Neural progenitor cell (in vitro differentiated cells): ENCODE measurements at regions not wholly inside any gene's neighbourhood (a gene's known extent, or its start where the extent isn't known, plus 50 kb on each side); places are given as distances from the start of the nearest gene placed in this dataset.

Experiments
- DNase-seq: peaks from one replicate; pipeline ENCODE4 v3.0.0-alpha.2; 2016; ENCODE audit warnings: low spot score
- H2AFZ ChIP-seq: fragments of 200-600 bp; sonication (generic); replicated peaks from 2 replicates; pipeline ENCODE4 v1.6.1; 2016; ENCODE audit warnings: antibody characterized with exemption
- H3F3A ChIP-seq: fragments of 200-600 bp; sonication (generic); 2 replicates; pipeline ENCODE4 v1.6.1; 2016; ENCODE audit warnings: antibody characterized with exemption, low read depth
- H3K27ac ChIP-seq: fragments of 200-600 bp; sonication (generic); 2 replicates; pipeline ENCODE4 v1.5.1; 2016; ENCODE audit warnings: mild to moderate bottlenecking
- H3K27me3 ChIP-seq: fragments of 200-600 bp; sonication (generic); 2 replicates; pipeline ENCODE4 v1.6.1; 2016; ENCODE audit warnings: mild to moderate bottlenecking, moderate library complexity
- H3K36me3 ChIP-seq: fragments of 200-600 bp; sonication (generic); 2 replicates; pipeline ENCODE4 v1.5.1; 2016
- H3K4me1 ChIP-seq: fragments of 200-600 bp; sonication (generic); 2 replicates; pipeline ENCODE4 v1.6.1; 2016; ENCODE audit warnings: mixed run types
- H3K4me2 ChIP-seq: fragments of 200-600 bp; sonication (generic); 2 replicates; pipeline ENCODE4 v1.6.1; 2016
- H3K4me3 ChIP-seq: fragments of 200-600 bp; sonication (generic); 2 replicates; pipeline ENCODE4 v1.5.1; 2016
- H3K79me2 ChIP-seq: fragments of 200-600 bp; sonication (generic); 2 replicates; pipeline ENCODE4 v1.6.1; 2016; ENCODE audit warnings: low read depth
- H3K9ac ChIP-seq: fragments of 200-600 bp; sonication (generic); 2 replicates; pipeline ENCODE4 v1.6.1; 2016
- H3K9me3 ChIP-seq: fragments of 200-600 bp; sonication (generic); 2 replicates; pipeline ENCODE4 v1.5.1; 2016; ENCODE audit warnings: low read depth
- H4K20me1 ChIP-seq: fragments of 200-600 bp; sonication (generic); 2 replicates; pipeline ENCODE4 v1.6.1; 2016; ENCODE audit warnings: low read depth
- H3K27ac Mint-ChIP-seq: 3 replicates; pipeline ENCODE4 v1.8.0; 2021; ENCODE audit warnings: mixed read lengths
- H3K27me3 Mint-ChIP-seq: 2 replicates; pipeline ENCODE4 v1.8.0; 2022; ENCODE audit warnings: low read depth, mild to moderate bottlenecking, inconsistent platforms, moderate library complexity, mixed read lengths; ENCODE audit not compliant: insufficient read depth
- H3K36me3 Mint-ChIP-seq: 3 replicates; pipeline ENCODE4 v1.8.0; 2021; ENCODE audit warnings: mixed read lengths
- H3K4me1 Mint-ChIP-seq: 3 replicates; pipeline ENCODE4 v1.8.0; 2021; ENCODE audit warnings: mixed read lengths
- H3K4me3 Mint-ChIP-seq: 3 replicates; pipeline ENCODE4 v1.8.0; 2021; ENCODE audit warnings: mild to moderate bottlenecking, moderate library complexity, mixed read lengths
- H3K9me3 Mint-ChIP-seq: 3 replicates; pipeline ENCODE4 v1.8.0; 2020; ENCODE audit warnings: mixed read lengths
- EZH2 ChIP-seq: fragments of 200-600 bp; sonication (generic); IDR thresholded peaks from 2 replicates; pipeline ENCODE4 v1.6.1; 2017; ENCODE audit warnings: antibody characterized with exemption, mild to moderate bottlenecking, moderate library complexity
- EZH2phosphoT487 ChIP-seq: fragments of 200-600 bp; sonication (generic); IDR thresholded peaks from 2 replicates; pipeline ENCODE4 v1.6.1; 2017; ENCODE audit warnings: antibody characterized with exemption
- TF ChIP-seq, protein P1 (sequence below): fragments of 200-600 bp; sonication (generic); IDR thresholded peaks from 2 replicates; pipeline ENCODE4 v1.5.1; 2017; ENCODE audit warnings: antibody characterized with exemption, mild to moderate bottlenecking

- Mint-ChIP-seq H3K9me3 (no peaks in the 10 kb centered on the region), H3K4me3 (no peak overlapping the region), H3K27ac (no peak overlapping the region), H3K4me1 (peaks cover 34% of the 10 kb centered on the region), H3K36me3 (no peaks in the 10 kb centered on the region), H3K27me3 (peaks cover 2% of the 10 kb centered on the region)
- no peaks in the 10 kb centered on the region for H3K36me3 ChIP-seq
- no peaks in the 10 kb centered on the region for H3K27me3 ChIP-seq
- no peaks in the 10 kb centered on the region for H3K79me2 ChIP-seq
- no peak overlapping the region for H2AFZ ChIP-seq
- H3K9me3 ChIP-seq: no peaks in the 10 kb centered on the region
- peak; percentile 80 for DNase-seq
- no peaks in the 10 kb centered on the region for H3F3A ChIP-seq
- H3K4me1 ChIP-seq: no peaks in the 10 kb centered on the region
- H4K20me1 ChIP-seq: no peaks in the 10 kb centered on the region
- no peak overlapping the region for H3K4me3 ChIP-seq
- H3K27ac ChIP-seq: no peak overlapping the region
- no peak overlapping the region for H3K9ac ChIP-seq
- no peak for TF ChIP-seq EZH2
- no peak for TF ChIP-seq EZH2phosphoT487
- TF ChIP-seq, protein P1, sequence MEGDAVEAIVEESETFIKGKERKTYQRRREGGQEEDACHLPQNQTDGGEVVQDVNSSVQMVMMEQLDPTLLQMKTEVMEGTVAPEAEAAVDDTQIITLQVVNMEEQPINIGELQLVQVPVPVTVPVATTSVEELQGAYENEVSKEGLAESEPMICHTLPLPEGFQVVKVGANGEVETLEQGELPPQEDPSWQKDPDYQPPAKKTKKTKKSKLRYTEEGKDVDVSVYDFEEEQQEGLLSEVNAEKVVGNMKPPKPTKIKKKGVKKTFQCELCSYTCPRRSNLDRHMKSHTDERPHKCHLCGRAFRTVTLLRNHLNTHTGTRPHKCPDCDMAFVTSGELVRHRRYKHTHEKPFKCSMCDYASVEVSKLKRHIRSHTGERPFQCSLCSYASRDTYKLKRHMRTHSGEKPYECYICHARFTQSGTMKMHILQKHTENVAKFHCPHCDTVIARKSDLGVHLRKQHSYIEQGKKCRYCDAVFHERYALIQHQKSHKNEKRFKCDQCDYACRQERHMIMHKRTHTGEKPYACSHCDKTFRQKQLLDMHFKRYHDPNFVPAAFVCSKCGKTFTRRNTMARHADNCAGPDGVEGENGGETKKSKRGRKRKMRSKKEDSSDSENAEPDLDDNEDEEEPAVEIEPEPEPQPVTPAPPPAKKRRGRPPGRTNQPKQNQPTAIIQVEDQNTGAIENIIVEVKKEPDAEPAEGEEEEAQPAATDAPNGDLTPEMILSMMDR: peak; percentile 92
- no peak overlapping the region for H3K4me2 ChIP-seq
Measured at GRCh38 chr2:136378712-136379595, 261.0 kb upstream of the CXCR4 start.

DNA sequence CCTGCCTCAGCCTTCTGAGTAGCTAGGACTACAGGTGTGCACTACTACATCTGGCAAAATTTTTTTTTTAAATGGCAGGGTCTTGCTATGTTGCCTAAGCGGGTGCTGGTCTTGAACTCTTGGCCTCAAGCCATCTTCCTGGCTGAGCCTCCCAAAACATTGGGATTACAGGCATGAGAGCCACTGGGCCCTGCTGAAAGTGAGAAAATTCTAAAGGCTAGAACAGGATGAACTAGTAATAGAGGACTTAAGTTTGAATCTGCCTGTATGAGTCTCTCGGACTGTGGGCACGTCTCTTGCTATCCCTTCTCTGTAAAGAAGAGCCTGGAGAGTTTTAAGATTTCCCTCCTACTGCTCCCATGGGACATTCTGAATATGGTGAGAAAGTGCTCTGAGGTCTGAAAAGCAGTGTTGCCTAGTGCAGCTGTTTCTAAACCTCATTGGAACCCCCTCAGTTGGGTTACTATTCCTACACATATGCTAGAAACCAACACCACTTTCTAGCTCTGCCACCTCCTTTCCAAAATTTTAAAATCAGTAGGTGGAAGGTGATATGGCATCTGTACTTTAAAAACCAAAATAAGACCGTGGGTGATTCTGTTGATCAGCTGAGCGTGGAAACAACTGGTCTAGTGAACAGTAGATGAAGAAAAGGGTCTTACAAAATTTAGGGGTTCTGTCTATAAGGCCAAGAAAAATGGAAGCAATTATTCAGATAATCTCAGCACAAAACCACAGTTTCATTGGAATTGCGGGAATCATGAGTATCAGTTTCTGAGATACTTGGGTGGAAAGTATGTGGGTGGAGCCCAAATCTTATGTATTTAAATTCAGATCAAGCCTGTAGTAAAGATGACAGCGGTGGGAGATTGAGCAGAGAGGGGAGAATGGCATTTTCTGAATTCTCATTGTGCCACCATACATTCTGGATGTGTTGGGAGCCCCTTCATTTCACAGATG lies 259.8 kb upstream of the CXCR4 start:
- H3K4me3 Mint-ChIP-seq: no peak overlapping the region
- Histone ChIP-seq H3K4me1 (no peaks in the 10 kb centered on the region), H3K9me3 (no peaks in the 10 kb centered on the region), H3K9ac (no peak overlapping the region), H3K4me3 (no peak overlapping the region), H3F3A (no peaks in the 10 kb centered on the region), H3K79me2 (no peaks in the 10 kb centered on the region), H3K27ac (no peak overlapping the region), H4K20me1 (no peaks in the 10 kb centered on the region), H3K4me2 (no peak overlapping the region), H3K36me3 (no peaks in the 10 kb centered on the region), H3K27me3 (no peaks in the 10 kb centered on the region), H2AFZ (no peak overlapping the region)
- no peak for TF ChIP-seq EZH2phosphoT487
- TF ChIP-seq, protein P1: no peak
- TF ChIP-seq EZH2: no peak
- H3K36me3 Mint-ChIP-seq: no peaks in the 10 kb centered on the region
- H3K27ac Mint-ChIP-seq: peak overlapping the region; percentile 93
- peaks cover 2% of the 10 kb centered on the region for H3K27me3 Mint-ChIP-seq
- no peak for DNase-seq
- peaks cover 37% of the 10 kb centered on the region for H3K4me1 Mint-ChIP-seq
- no peaks in the 10 kb centered on the region for H3K9me3 Mint-ChIP-seq

- Histone ChIP-seq H4K20me1 (no peaks in the 10 kb centered on the region), H3K4me2 (no peak overlapping the region), H3K36me3 (no peaks in the 10 kb centered on the region), H2AFZ (no peak overlapping the region), H3F3A (no peaks in the 10 kb centered on the region), H3K27ac (no peak overlapping the region), H3K9me3 (no peaks in the 10 kb centered on the region), H3K4me3 (no peak overlapping the region), H3K9ac (no peak overlapping the region), H3K4me1 (no peaks in the 10 kb centered on the region), H3K79me2 (no peaks in the 10 kb centered on the region), H3K27me3 (no peaks in the 10 kb centered on the region)
- Mint-ChIP-seq H3K4me1 (peaks cover 32% of the 10 kb centered on the region), H3K9me3 (no peaks in the 10 kb centered on the region), H3K4me3 (no peak overlapping the region), H3K27ac (peak overlapping the region; percentile 93), H3K36me3 (no peaks in the 10 kb centered on the region), H3K27me3 (peaks cover 2% of the 10 kb centered on the region)
- no peak for TF ChIP-seq EZH2
- TF ChIP-seq, protein P1: no peak
- TF ChIP-seq EZH2phosphoT487: no peak
- DNase-seq: no peak
Measured at GRCh38 chr2:136376798-136377211, 258.9 kb upstream of the CXCR4 start.
